ENCODE measurements at regions not wholly inside any gene's neighbourhood (a gene's known extent, or its start where the extent isn't known, plus 50 kb on each side); places are given as distances from the start of the nearest gene placed in this dataset.

GRCh38 chr12:46915836-46916235 is 90.0 kb upstream of the SLC38A4 start:
- H3K36me3 Mint-ChIP-seq (ENCODE audit: low read depth) = no peaks in the 10 kb centered on the region
- no peak overlapping the region for H3K4me3 Mint-ChIP-seq
- no peak for DNase-seq
- H3K27me3 Mint-ChIP-seq (ENCODE audit: low read depth) = no peaks in the 10 kb centered on the region
- intact Hi-C loops (cut with micrococcal nuclease) = no loop called here
- H3K4me1 Mint-ChIP-seq (ENCODE audit: low read depth) = no peaks in the 10 kb centered on the region
- H3K27ac Mint-ChIP-seq = no peak overlapping the region
- CTCF ChIA-PET = no interaction called here
- H3K9me3 Mint-ChIP-seq = peaks cover 1% of the 10 kb centered on the region

- Mint-ChIP-seq H3K27ac (no peak overlapping the region), H3K4me3 (no peak overlapping the region), H3K36me3 (ENCODE audit: low read depth) (no peaks in the 10 kb centered on the region), H3K27me3 (ENCODE audit: low read depth) (no peaks in the 10 kb centered on the region), H3K4me1 (ENCODE audit: low read depth) (no peaks in the 10 kb centered on the region), H3K9me3 (no peaks in the 10 kb centered on the region)
- DNase-seq = no peak
- intact Hi-C loops (cut with micrococcal nuclease) = no loop called here
- CTCF ChIA-PET = no interaction called here
Measured at GRCh38 chr12:46916796-46917419, 91.1 kb upstream of the SLC38A4 start.

- CTCF ChIA-PET = no interaction called here
- Mint-ChIP-seq H3K9me3 (no peaks in the 10 kb centered on the region), H3K27ac (no peak overlapping the region), H3K4me3 (no peak overlapping the region), H3K4me1 (ENCODE audit: low read depth) (no peaks in the 10 kb centered on the region), H3K36me3 (ENCODE audit: low read depth) (no peaks in the 10 kb centered on the region), H3K27me3 (ENCODE audit: low read depth) (no peaks in the 10 kb centered on the region)
- intact Hi-C loops (cut with micrococcal nuclease) = no loop called here
- no peak for DNase-seq
Measured at GRCh38 chr12:46917821-46918220, 92.0 kb upstream of the SLC38A4 start.

- no peak for DNase-seq
- Mint-ChIP-seq H3K27ac (no peak overlapping the region), H3K4me3 (no peak overlapping the region), H3K9me3 (no peaks in the 10 kb centered on the region), H3K36me3 (ENCODE audit: low read depth) (no peaks in the 10 kb centered on the region), H3K4me1 (ENCODE audit: low read depth) (no peaks in the 10 kb centered on the region), H3K27me3 (ENCODE audit: low read depth) (no peaks in the 10 kb centered on the region)
- CTCF ChIA-PET = no interaction called here
- intact Hi-C loops (cut with micrococcal nuclease) = no loop called here
Measured at GRCh38 chr12:46918631-46919030, 92.8 kb upstream of the SLC38A4 start.

- no peaks in the 10 kb centered on the region for H3K27me3 Mint-ChIP-seq (ENCODE audit: low read depth)
- no peak overlapping the region for H3K4me3 Mint-ChIP-seq
- H3K36me3 Mint-ChIP-seq (ENCODE audit: low read depth) = no peaks in the 10 kb centered on the region
- no peaks in the 10 kb centered on the region for H3K4me1 Mint-ChIP-seq (ENCODE audit: low read depth)
- intact Hi-C loops (cut with micrococcal nuclease) = no loop called here
- CTCF ChIA-PET = interaction anchor here (0.7 kb wide), 1 partner anchor 12 kb away, joined by 3 read pairs; no protein-coding TSS in a partner anchor
- no peaks in the 10 kb centered on the region for H3K9me3 Mint-ChIP-seq
- no peak for DNase-seq
- H3K27ac Mint-ChIP-seq = no peak overlapping the region
Measured at GRCh38 chr12:46919666-46920400, 94.0 kb upstream of the SLC38A4 start.

- CTCF ChIA-PET = no interaction called here
- Mint-ChIP-seq H3K9me3 (no peaks in the 10 kb centered on the region), H3K4me1 (ENCODE audit: low read depth) (no peaks in the 10 kb centered on the region), H3K27ac (no peak overlapping the region), H3K36me3 (ENCODE audit: low read depth) (no peaks in the 10 kb centered on the region), H3K4me3 (no peak overlapping the region), H3K27me3 (ENCODE audit: low read depth) (no peaks in the 10 kb centered on the region)
- intact Hi-C loops (cut with micrococcal nuclease) = no loop called here
- no peak for DNase-seq
Measured at GRCh38 chr12:46920499-46920898, 94.7 kb upstream of the SLC38A4 start.

GRCh38 chr12:46921048-46921763 is 95.4 kb upstream of the SLC38A4 start:
- CTCF ChIA-PET = no interaction called here
- Mint-ChIP-seq H3K27ac (no peak overlapping the region), H3K4me1 (ENCODE audit: low read depth) (no peaks in the 10 kb centered on the region), H3K27me3 (ENCODE audit: low read depth) (peaks cover under 1% of the 10 kb centered on the region), H3K36me3 (ENCODE audit: low read depth) (no peaks in the 10 kb centered on the region), H3K9me3 (no peaks in the 10 kb centered on the region), H3K4me3 (no peak overlapping the region)
- DNase-seq = no peak
- intact Hi-C loops (cut with micrococcal nuclease) = no loop called here

- no peaks in the 10 kb centered on the region for H3K36me3 Mint-ChIP-seq (ENCODE audit: low read depth)
- no peaks in the 10 kb centered on the region for H3K9me3 Mint-ChIP-seq
- intact Hi-C loops (cut with micrococcal nuclease) = no loop called here
- H3K27me3 Mint-ChIP-seq (ENCODE audit: low read depth) = peaks cover 2% of the 10 kb centered on the region
- DNase-seq = no peak
- H3K27ac Mint-ChIP-seq = no peak overlapping the region
- CTCF ChIA-PET = no interaction called here
- no peak overlapping the region for H3K4me3 Mint-ChIP-seq
- no peaks in the 10 kb centered on the region for H3K4me1 Mint-ChIP-seq (ENCODE audit: low read depth)
Measured at GRCh38 chr12:46921764-46922133, 96.0 kb upstream of the SLC38A4 start.

GRCh38 chr12:46926526-46926925 is 100.7 kb upstream of the SLC38A4 start:
- Mint-ChIP-seq H3K4me3 (no peak overlapping the region), H3K4me1 (ENCODE audit: low read depth) (no peaks in the 10 kb centered on the region), H3K27ac (no peak overlapping the region), H3K9me3 (no peaks in the 10 kb centered on the region), H3K36me3 (ENCODE audit: low read depth) (no peaks in the 10 kb centered on the region), H3K27me3 (ENCODE audit: low read depth) (peaks cover 8% of the 10 kb centered on the region)
- CTCF ChIA-PET = interaction anchor here (0.7 to 1.3 kb wide), 2 partner anchors 112 to 209 kb away, joined by 3 read pairs; no protein-coding TSS in a partner anchor
- DNase-seq = no peak
- intact Hi-C loops (cut with micrococcal nuclease) = no loop called here

GRCh38 chr12:46930101-46930500 is 104.3 kb upstream of the SLC38A4 start:
- intact Hi-C loops (cut with micrococcal nuclease) = loop anchor here (5.0 kb wide), 2 partner anchors 803 to 858 kb away; no protein-coding TSS in a partner anchor
- CTCF ChIA-PET = interaction anchor here (1.1 kb wide), 1 partner anchor 91 kb away, joined by 5 read pairs; no protein-coding TSS in a partner anchor
- H3K27me3 Mint-ChIP-seq (ENCODE audit: low read depth) = peaks cover 10% of the 10 kb centered on the region
- H3K36me3 Mint-ChIP-seq (ENCODE audit: low read depth) = no peaks in the 10 kb centered on the region
- no peak overlapping the region for H3K27ac Mint-ChIP-seq
- no peak for DNase-seq
- H3K4me1 Mint-ChIP-seq (ENCODE audit: low read depth) = no peaks in the 10 kb centered on the region
- no peak overlapping the region for H3K4me3 Mint-ChIP-seq
- no peaks in the 10 kb centered on the region for H3K9me3 Mint-ChIP-seq

- intact Hi-C loops (cut with micrococcal nuclease) = loop anchor here (1.0 to 5.0 kb wide), 4 partner anchors 259 to 862 kb away; no protein-coding TSS in a partner anchor
- DNase-seq = no peak
- Mint-ChIP-seq H3K9me3 (no peaks in the 10 kb centered on the region), H3K4me1 (ENCODE audit: low read depth) (no peaks in the 10 kb centered on the region), H3K27ac (no peak overlapping the region), H3K27me3 (ENCODE audit: low read depth) (peaks cover 8% of the 10 kb centered on the region), H3K4me3 (no peak overlapping the region), H3K36me3 (ENCODE audit: low read depth) (no peaks in the 10 kb centered on the region)
- CTCF ChIA-PET = interaction anchor here (0.6 to 1.7 kb wide), 4 partner anchors 15 to 806 kb away, joined by 3 to 5 read pairs (median 4); no protein-coding TSS in a partner anchor
Measured at GRCh38 chr12:46933947-46934346, 108.2 kb upstream of the SLC38A4 start.

- Mint-ChIP-seq H3K27ac (no peak overlapping the region), H3K27me3 (ENCODE audit: low read depth) (peaks cover 8% of the 10 kb centered on the region)
Measured at GRCh38 chr12:46934374-46935111, 108.7 kb upstream of the SLC38A4 start.

More at GRCh38 chr12:46934374-46935111, 108.7 kb upstream of the SLC38A4 start:
- intact Hi-C loops (cut with micrococcal nuclease) = loop anchor here (1.0 to 5.0 kb wide), 3 partner anchors 259 to 862 kb away; no protein-coding TSS in a partner anchor
- no peak for DNase-seq
- H3K4me3 Mint-ChIP-seq = no peak overlapping the region
- no peaks in the 10 kb centered on the region for H3K9me3 Mint-ChIP-seq
- CTCF ChIA-PET = interaction anchor here (0.6 to 1.7 kb wide), 6 partner anchors 11 to 807 kb away, joined by 3 to 5 read pairs (median 3); no protein-coding TSS in a partner anchor
- no peaks in the 10 kb centered on the region for H3K36me3 Mint-ChIP-seq (ENCODE audit: low read depth)
- no peaks in the 10 kb centered on the region for H3K4me1 Mint-ChIP-seq (ENCODE audit: low read depth)
